Natural killer cell (primary cell): ENCODE measurements at regions not wholly inside any gene's neighbourhood (a gene's known extent, or its start where the extent isn't known, plus 50 kb on each side); places are given as distances from the start of the nearest gene placed in this dataset.
A peak's percentile ranks its signal among the peaks of the same experiment; 100 is the strongest.

Source experiments
- ATAC-seq, 3 donors: fragments of 150-1000 bp in 2 of 3; fragments of 200-7000 bp in 1 of 3; cut with Tn5 transposase; 1 replicate in 1 of 3; 2 replicates in 2 of 3; pipeline ENCODE4 v1.10.0; 2021; ENCODE audit warnings: mild to moderate bottlenecking in 2 of 3, moderate library complexity in 2 of 3
- DNase-seq, 2 donors: peaks; one replicate each; pipeline versions ENCODE4 v3.0.0 to v3.0.0-alpha.2; 2013 to 2021; ENCODE audit warnings: mixed read lengths in 1 of 2
- H3K27ac ChIP-seq: one replicate; pipeline ENCODE4 v1.5.1; 2013; ENCODE audit warnings: mild to moderate bottlenecking, low read length
- H3K27me3 ChIP-seq: one replicate; pipeline ENCODE4 v1.6.1; 2013; ENCODE audit warnings: low read length; ENCODE audit not compliant: control insufficient read depth, insufficient read depth
- H3K36me3 ChIP-seq: one replicate; pipeline ENCODE4 v1.6.1; 2013; ENCODE audit warnings: low read length; ENCODE audit not compliant: control insufficient read depth, insufficient read depth
- H3K4me1 ChIP-seq: one replicate; pipeline ENCODE4 v1.6.1; 2013; ENCODE audit warnings: low read length; ENCODE audit not compliant: control insufficient read depth, insufficient read depth
- H3K4me3 ChIP-seq: one replicate; pipeline ENCODE4 v1.5.1; 2013; ENCODE audit warnings: low read length
- H3K9me3 ChIP-seq: one replicate; pipeline ENCODE4 v1.6.1; 2013; ENCODE audit warnings: low read length; ENCODE audit not compliant: control insufficient read depth, insufficient read depth
- H3K27ac Mint-ChIP-seq, 2 donors: one replicate each; pipeline ENCODE4 v1.8.0; 2022; ENCODE audit warnings: mild to moderate bottlenecking in 2 of 2, mixed read lengths in 2 of 2, moderate library complexity in 1 of 2
- H3K27me3 Mint-ChIP-seq, 2 donors: one replicate each; pipeline ENCODE4 v1.8.0; 2022; ENCODE audit warnings: low read depth in 2 of 2, mixed read lengths in 2 of 2
- H3K36me3 Mint-ChIP-seq: one replicate; pipeline ENCODE4 v1.8.0; 2022; ENCODE audit warnings: mixed read lengths
- H3K4me1 Mint-ChIP-seq, 2 donors: one replicate each; pipeline ENCODE4 v1.8.0; 2022; ENCODE audit warnings: mixed read lengths in 2 of 2
- H3K4me3 Mint-ChIP-seq: one replicate; pipeline ENCODE4 v1.8.0; 2022; ENCODE audit warnings: mild to moderate bottlenecking, moderate library complexity, mixed read lengths
- H3K9me3 Mint-ChIP-seq, 2 donors: one replicate each; pipeline ENCODE4 v1.8.0; 2022; ENCODE audit warnings: mixed read lengths in 2 of 2
- WGBS: methylation state at CpG from one replicate; pipeline ENCODE4 v1.1.7; 2013; ENCODE audit warnings: missing lambda C conversion rate; ENCODE audit not compliant: insufficient coverage; 5-methylcytosine and 5-hydroxymethylcytosine counted together
- intact Hi-C: fragments of 100-400 bp; cut with micrococcal nuclease; formaldehyde crosslinking; loops from one replicate; pipeline ENCODE4 v1.14.2; 2022
- TF ChIP-seq, protein P1 (sequence below): fragments of 200-600 bp; IDR thresholded peaks from one replicate; pipeline ENCODE4 v1.8.0; 2022; ENCODE audit warnings: antibody characterized with exemption

DNA sequence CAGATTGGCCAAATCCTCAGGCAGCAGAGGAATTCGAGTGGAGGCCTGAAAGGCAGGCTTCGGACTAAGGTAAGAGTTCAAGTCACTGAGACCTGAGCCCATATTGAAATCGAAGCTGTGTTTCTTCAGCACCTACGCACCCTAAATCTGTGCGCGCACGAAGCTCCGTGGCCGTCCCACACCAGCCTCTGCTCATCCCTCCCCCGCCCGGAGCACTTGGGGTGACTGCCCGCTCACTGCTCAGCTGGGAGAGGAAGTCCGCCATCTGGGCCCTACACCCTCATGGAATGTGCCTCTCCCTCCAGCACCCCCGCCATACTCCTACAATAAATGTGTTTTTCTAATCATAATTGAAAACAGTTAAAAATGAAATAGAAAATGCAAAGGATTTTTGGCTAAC lies 734.5 kb downstream of the GALR1 start:
- TF ChIP-seq, protein P1, sequence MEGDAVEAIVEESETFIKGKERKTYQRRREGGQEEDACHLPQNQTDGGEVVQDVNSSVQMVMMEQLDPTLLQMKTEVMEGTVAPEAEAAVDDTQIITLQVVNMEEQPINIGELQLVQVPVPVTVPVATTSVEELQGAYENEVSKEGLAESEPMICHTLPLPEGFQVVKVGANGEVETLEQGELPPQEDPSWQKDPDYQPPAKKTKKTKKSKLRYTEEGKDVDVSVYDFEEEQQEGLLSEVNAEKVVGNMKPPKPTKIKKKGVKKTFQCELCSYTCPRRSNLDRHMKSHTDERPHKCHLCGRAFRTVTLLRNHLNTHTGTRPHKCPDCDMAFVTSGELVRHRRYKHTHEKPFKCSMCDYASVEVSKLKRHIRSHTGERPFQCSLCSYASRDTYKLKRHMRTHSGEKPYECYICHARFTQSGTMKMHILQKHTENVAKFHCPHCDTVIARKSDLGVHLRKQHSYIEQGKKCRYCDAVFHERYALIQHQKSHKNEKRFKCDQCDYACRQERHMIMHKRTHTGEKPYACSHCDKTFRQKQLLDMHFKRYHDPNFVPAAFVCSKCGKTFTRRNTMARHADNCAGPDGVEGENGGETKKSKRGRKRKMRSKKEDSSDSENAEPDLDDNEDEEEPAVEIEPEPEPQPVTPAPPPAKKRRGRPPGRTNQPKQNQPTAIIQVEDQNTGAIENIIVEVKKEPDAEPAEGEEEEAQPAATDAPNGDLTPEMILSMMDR = no peak
- Histone ChIP-seq H3K36me3 (no peaks in the 10 kb centered on the region), H3K4me1 (no peaks in the 10 kb centered on the region), H3K4me3 (no peak overlapping the region), H3K9me3 (no peaks in the 10 kb centered on the region), H3K27me3 (no peaks in the 10 kb centered on the region), H3K27ac (no peak overlapping the region)
- ATAC-seq (no peak), DNase-seq (no peak)
- H3K4me3 Mint-ChIP-seq = no peak overlapping the region
- H3K36me3 Mint-ChIP-seq = no peaks in the 10 kb centered on the region
- H3K27me3 Mint-ChIP-seq = no peaks in the 10 kb centered on the region
- 92% methylated on average over 13 of the region's 14 CpGs for WGBS
- H3K27ac Mint-ChIP-seq = no peak overlapping the region
- peaks cover 0 to 2% of the 10 kb centered on the region in 2 donors for H3K9me3 Mint-ChIP-seq
- intact Hi-C loops = no loop called here
- H3K4me1 Mint-ChIP-seq = no peaks in the 10 kb centered on the region

DNA sequence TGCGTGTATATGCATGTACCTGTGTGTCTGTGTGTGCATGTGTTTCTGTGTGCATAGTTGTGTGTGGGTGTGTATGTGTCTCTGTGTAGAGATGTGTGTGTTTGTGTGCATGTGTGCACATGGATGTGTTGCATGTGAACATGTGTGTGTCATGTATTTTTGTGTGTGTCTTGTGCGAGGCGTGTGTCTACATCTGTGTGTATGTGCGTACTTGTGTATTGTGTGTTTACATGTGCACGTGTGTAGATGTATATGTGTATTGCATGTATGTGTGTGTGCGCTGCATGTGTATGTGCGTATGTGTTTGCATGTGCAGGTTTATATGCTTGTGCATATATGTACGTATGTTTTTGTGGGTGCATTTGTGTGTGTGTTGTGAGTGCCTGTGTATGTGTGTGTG lies 735.2 kb downstream of the GALR1 start:
- DNase-seq = no peak
- Histone ChIP-seq H3K36me3 (no peaks in the 10 kb centered on the region), H3K27ac (no peak overlapping the region), H3K4me1 (no peaks in the 10 kb centered on the region), H3K9me3 (no peaks in the 10 kb centered on the region), H3K4me3 (no peak overlapping the region), H3K27me3 (no peaks in the 10 kb centered on the region)
- H3K4me1 Mint-ChIP-seq = no peaks in the 10 kb centered on the region
- H3K27ac Mint-ChIP-seq = no peak overlapping the region
- no peaks in the 10 kb centered on the region for H3K36me3 Mint-ChIP-seq
- H3K27me3 Mint-ChIP-seq = no peaks in the 10 kb centered on the region
- no peak overlapping the region for H3K4me3 Mint-ChIP-seq
- 92% methylated on average over 8 of the region's 8 CpGs for WGBS
- ATAC-seq = peak in 1 of 3 donors; percentile 3
- TF ChIP-seq, protein P1 = no peak
- peaks cover 0 to 2% of the 10 kb centered on the region in 2 donors for H3K9me3 Mint-ChIP-seq
- intact Hi-C loops = no loop called here

DNA sequence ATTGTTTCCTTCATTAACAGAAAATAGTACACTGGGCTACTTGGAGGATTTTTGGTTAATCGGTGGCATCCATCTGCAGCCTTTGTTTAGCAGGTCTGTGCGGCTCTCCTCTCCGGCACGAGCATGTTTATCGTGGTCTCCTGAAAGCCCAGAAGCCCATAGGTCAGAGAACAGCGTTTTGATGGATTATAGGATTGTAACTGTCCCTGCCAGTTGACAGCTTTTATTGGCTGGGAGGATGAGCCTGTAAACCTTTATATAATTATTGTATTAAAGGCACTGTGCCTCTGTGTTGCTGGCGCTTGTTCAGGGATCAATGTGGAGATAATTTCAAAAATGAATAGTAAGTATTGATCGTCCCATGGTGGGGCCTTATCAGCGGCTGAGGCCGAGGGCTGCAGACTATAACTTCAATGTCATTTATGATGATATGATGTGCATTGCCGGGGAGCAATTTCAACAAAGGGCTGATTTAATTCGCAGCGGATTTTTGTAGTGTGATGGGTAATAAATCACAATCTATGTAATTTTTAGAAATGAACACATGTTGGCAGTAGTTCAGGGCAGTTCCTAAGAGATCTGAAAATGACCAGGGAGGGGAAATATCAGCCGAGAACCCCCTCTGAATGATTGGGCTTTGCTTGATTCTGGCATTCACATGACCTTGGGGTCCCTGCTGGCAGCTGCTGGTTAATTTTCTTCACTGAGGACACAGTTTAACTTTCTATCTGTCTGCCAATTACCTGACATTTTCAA lies 736.1 kb downstream of the GALR1 start:
- Histone ChIP-seq H3K9me3 (no peaks in the 10 kb centered on the region), H3K4me1 (no peaks in the 10 kb centered on the region), H3K27me3 (no peaks in the 10 kb centered on the region), H3K4me3 (no peak overlapping the region), H3K36me3 (no peaks in the 10 kb centered on the region), H3K27ac (no peak overlapping the region)
- no peak overlapping the region for H3K4me3 Mint-ChIP-seq
- no peaks in the 10 kb centered on the region for H3K4me1 Mint-ChIP-seq
- 89% methylated on average over 14 of the region's 14 CpGs for WGBS
- H3K27ac Mint-ChIP-seq = no peak overlapping the region
- no peak for DNase-seq
- no peak for ATAC-seq
- peaks cover 0 to 3% of the 10 kb centered on the region in 2 donors for H3K27me3 Mint-ChIP-seq
- TF ChIP-seq, protein P1 = no peak
- intact Hi-C loops = no loop called here
- H3K9me3 Mint-ChIP-seq = peaks cover 0 to 2% of the 10 kb centered on the region in 2 donors
- H3K36me3 Mint-ChIP-seq = no peaks in the 10 kb centered on the region

DNA sequence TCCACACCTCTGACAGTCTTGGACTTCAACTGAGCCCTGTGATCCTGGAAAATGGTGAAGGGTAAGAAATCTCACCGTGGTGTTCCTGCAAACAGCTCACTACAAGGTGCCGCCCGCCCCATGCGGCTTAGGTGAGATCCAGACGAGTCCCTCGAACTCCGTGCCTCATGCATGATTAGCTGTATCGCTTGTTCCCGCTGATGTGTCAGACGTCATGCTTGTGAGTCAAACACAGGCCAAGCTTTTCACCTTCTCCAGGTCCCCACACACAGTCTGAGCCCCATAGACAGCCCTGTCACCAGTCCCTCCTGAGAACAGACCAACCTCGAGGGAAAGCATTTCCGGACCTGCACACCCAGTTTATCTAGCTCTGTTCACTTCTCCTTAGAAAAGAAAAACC lies 740.5 kb downstream of the GALR1 start:
- no peak for ATAC-seq
- peaks cover 0 to 3% of the 10 kb centered on the region in 2 donors for H3K27me3 Mint-ChIP-seq
- Histone ChIP-seq H3K27me3 (no peaks in the 10 kb centered on the region), H3K4me3 (no peak overlapping the region), H3K36me3 (no peaks in the 10 kb centered on the region), H3K4me1 (no peaks in the 10 kb centered on the region), H3K9me3 (no peaks in the 10 kb centered on the region), H3K27ac (no peak overlapping the region)
- peaks cover 0 to 4% of the 10 kb centered on the region in 2 donors for H3K9me3 Mint-ChIP-seq
- no peak for DNase-seq
- TF ChIP-seq, protein P1 = no peak
- no peak overlapping the region for H3K27ac Mint-ChIP-seq
- WGBS = 89% methylated on average over 12 of the region's 12 CpGs
- no peaks in the 10 kb centered on the region for H3K36me3 Mint-ChIP-seq
- H3K4me3 Mint-ChIP-seq = no peak overlapping the region
- H3K4me1 Mint-ChIP-seq = no peaks in the 10 kb centered on the region
- intact Hi-C loops = no loop called here
